Hepatocyte (in vitro differentiated cells): ENCODE measurements at regions not wholly inside any gene's neighbourhood (a gene's known extent, or its start where the extent isn't known, plus 50 kb on each side); places are given as distances from the start of the nearest gene placed in this dataset.

ENCODE experiments used
- DNase-seq: peaks from one replicate; pipeline ENCODE4 v3.0.0-alpha.2; 2016; ENCODE audit warnings: low spot score
- H2AFZ ChIP-seq: fragments of 200-600 bp; sonication (generic); 2 replicates; pipeline ENCODE4 v1.6.0; 2016; ENCODE audit warnings: antibody characterized with exemption, mild to moderate bottlenecking
- H3K27ac ChIP-seq: fragments of 200-600 bp; sonication (generic); 2 replicates; pipeline ENCODE4 v1.5.1; 2016; ENCODE audit warnings: mild to moderate bottlenecking
- H3K27me3 ChIP-seq: fragments of 200-600 bp; sonication (generic); 2 replicates; pipeline ENCODE4 v1.6.1; 2016
- H3K36me3 ChIP-seq: fragments of 200-600 bp; sonication (generic); replicated peaks from 2 replicates; pipeline ENCODE4 v1.5.1; 2016; ENCODE audit warnings: low read depth; ENCODE audit not compliant: insufficient read depth
- H3K4me1 ChIP-seq: fragments of 200-600 bp; sonication (generic); 2 replicates; pipeline ENCODE4 v1.5.1; 2016; ENCODE audit warnings: mild to moderate bottlenecking, moderate library complexity; ENCODE audit not compliant: insufficient read depth
- H3K4me2 ChIP-seq: fragments of 200-600 bp; sonication (generic); 2 replicates; pipeline ENCODE4 v1.6.0; 2016
- H3K4me3 ChIP-seq: fragments of 200-600 bp; sonication (generic); 2 replicates; pipeline ENCODE4 v1.5.1; 2016; ENCODE audit warnings: mild to moderate bottlenecking
- H3K79me2 ChIP-seq: fragments of 200-600 bp; sonication (generic); 2 replicates; pipeline ENCODE4 v1.6.0; 2017; ENCODE audit warnings: mild to moderate bottlenecking
- H3K9me2 ChIP-seq: fragments of 200-600 bp; sonication (generic); replicated peaks from 2 replicates; pipeline ENCODE4 v1.6.0; 2017; ENCODE audit warnings: mild to moderate bottlenecking; ENCODE audit not compliant: insufficient read depth
- H3K9me3 ChIP-seq: fragments of 200-600 bp; sonication (generic); 2 replicates; pipeline ENCODE4 v1.5.1; 2016; ENCODE audit warnings: low read depth, mild to moderate bottlenecking
- H4K20me1 ChIP-seq: fragments of 200-600 bp; sonication (generic); 2 replicates; pipeline ENCODE4 v1.6.0; 2016; ENCODE audit warnings: mild to moderate bottlenecking; ENCODE audit not compliant: insufficient read depth, poor library complexity, severe bottlenecking
- EZH2 ChIP-seq: fragments of 200-600 bp; sonication (generic); IDR thresholded peaks from 2 replicates; pipeline ENCODE4 v1.6.1; 2016; ENCODE audit warnings: antibody characterized with exemption, mild to moderate bottlenecking, borderline replicate concordance
- EZH2phosphoT487 ChIP-seq: fragments of 200-600 bp; sonication (generic); IDR thresholded peaks from one replicate; pipeline ENCODE4 v1.6.1; 2018; ENCODE audit warnings: antibody characterized with exemption, mild to moderate bottlenecking, low read depth, moderate library complexity; ENCODE audit not compliant: unreplicated experiment, severe bottlenecking
- WGBS: methylation state at CpG from one replicate; pipeline ENCODE4 v1.1.6; 2016; ENCODE audit warnings: low lambda C conversion rate; ENCODE audit errors: missing lambda C conversion rate; 5-methylcytosine and 5-hydroxymethylcytosine counted together
- TF ChIP-seq, protein P1 (sequence below): fragments of 200-600 bp; sonication (generic); IDR thresholded peaks from 2 replicates; pipeline ENCODE4 v1.5.1; 2016; ENCODE audit warnings: antibody characterized with exemption, mild to moderate bottlenecking; ENCODE audit not compliant: poor library complexity

DNA sequence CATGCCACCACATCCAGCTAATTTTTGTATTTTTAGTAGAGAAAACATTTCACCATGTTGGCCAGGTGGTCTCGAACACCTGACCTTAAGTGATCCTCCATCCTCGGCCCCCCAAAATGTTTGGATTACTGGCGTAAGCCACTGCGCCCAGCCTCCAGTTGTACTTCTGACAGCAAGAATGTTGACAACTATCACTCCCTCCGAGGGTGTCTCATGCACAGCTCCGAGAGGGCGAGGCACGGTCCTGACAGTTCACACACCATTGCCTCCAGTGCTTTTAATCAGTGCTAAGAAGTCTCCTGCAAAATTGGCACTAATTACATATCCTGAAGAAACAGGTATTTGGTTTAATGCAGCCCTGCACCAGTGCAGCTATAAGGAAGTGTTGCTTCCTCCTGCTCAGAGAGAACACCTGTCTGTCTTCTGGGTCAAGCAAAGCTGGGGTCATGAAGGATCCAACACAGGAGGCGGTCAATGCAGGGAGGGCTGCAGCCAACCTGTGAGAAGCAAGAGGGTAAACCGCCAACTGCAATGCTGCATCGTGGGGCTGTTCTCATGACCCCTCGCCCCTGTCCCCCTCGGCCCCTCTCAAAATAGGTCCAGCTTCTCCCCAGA lies 184.0 kb downstream of the MED10 start:
- no peak overlapping the region for H3K4me2 ChIP-seq
- H3K9me2 ChIP-seq, result no peaks in the 10 kb centered on the region
- H3K27ac ChIP-seq, result no peak overlapping the region
- no peaks in the 10 kb centered on the region for H4K20me1 ChIP-seq
- no peaks in the 10 kb centered on the region for H3K27me3 ChIP-seq
- H3K4me1 ChIP-seq, result peaks cover 3% of the 10 kb centered on the region
- TF ChIP-seq EZH2 (no peak), EZH2phosphoT487 (no peak)
- TF ChIP-seq, protein P1, sequence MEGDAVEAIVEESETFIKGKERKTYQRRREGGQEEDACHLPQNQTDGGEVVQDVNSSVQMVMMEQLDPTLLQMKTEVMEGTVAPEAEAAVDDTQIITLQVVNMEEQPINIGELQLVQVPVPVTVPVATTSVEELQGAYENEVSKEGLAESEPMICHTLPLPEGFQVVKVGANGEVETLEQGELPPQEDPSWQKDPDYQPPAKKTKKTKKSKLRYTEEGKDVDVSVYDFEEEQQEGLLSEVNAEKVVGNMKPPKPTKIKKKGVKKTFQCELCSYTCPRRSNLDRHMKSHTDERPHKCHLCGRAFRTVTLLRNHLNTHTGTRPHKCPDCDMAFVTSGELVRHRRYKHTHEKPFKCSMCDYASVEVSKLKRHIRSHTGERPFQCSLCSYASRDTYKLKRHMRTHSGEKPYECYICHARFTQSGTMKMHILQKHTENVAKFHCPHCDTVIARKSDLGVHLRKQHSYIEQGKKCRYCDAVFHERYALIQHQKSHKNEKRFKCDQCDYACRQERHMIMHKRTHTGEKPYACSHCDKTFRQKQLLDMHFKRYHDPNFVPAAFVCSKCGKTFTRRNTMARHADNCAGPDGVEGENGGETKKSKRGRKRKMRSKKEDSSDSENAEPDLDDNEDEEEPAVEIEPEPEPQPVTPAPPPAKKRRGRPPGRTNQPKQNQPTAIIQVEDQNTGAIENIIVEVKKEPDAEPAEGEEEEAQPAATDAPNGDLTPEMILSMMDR, result no peak
- WGBS, result 89% methylated on average over 12 of the region's 13 CpGs
- no peaks in the 10 kb centered on the region for H3K79me2 ChIP-seq
- no peaks in the 10 kb centered on the region for H3K9me3 ChIP-seq
- no peak for DNase-seq
- no peaks in the 10 kb centered on the region for H3K36me3 ChIP-seq
- no peak overlapping the region for H2AFZ ChIP-seq
- no peak overlapping the region for H3K4me3 ChIP-seq

DNA sequence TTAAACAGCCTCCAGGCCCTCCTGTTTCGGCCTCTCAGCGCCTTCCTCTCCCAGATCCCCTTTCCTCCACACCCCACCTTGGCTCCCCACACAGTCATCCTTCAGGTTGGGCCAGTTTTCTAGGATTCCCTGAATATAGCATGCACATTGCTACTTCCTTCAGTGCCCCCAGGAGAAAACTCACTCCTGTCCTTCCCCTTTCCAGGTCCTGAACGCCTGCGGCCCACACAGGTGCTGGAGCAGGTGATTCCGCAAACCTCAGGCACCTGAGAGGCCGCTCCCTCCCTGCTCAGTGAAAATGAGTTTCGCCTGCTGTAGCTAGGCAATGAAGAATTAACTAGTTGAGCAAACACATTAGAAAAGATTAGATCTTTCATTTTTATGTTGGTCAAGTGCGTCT lies 185.0 kb downstream of the MED10 start:
- H3K27ac ChIP-seq, result no peak overlapping the region
- DNase-seq, result peak; percentile 52
- no peak overlapping the region for H2AFZ ChIP-seq
- H3K36me3 ChIP-seq, result no peaks in the 10 kb centered on the region
- H3K79me2 ChIP-seq, result no peaks in the 10 kb centered on the region
- 48% methylated on average over 8 of the region's 8 CpGs for WGBS
- TF ChIP-seq EZH2phosphoT487, result no peak
- no peak for TF ChIP-seq EZH2
- no peaks in the 10 kb centered on the region for H3K27me3 ChIP-seq
- H3K4me3 ChIP-seq, result no peak overlapping the region
- no peak overlapping the region for H3K4me2 ChIP-seq
- H4K20me1 ChIP-seq, result no peaks in the 10 kb centered on the region
- peaks cover 3% of the 10 kb centered on the region for H3K4me1 ChIP-seq
- no peaks in the 10 kb centered on the region for H3K9me2 ChIP-seq
- no peaks in the 10 kb centered on the region for H3K9me3 ChIP-seq

DNA sequence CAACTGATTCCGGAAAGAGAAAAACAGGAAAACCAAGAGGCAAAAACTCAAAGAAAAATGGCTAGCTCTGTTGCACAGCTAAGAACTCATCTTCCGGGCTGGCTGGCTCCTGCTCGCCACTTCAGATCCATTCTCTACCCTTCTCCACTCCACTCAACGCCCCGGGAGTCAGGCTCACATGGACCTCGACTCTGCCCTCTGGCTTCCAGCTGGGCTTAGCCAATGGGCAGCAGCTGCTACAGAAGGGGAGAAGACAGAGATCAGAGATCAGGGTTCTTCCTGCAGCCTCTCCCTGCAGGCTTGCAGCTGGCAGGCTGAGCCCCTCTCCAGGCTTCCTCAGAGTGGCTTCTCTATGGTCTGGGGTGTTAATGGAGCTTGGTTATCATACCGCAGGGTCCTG lies 187.5 kb downstream of the MED10 start:
- peaks cover 3% of the 10 kb centered on the region for H3K4me1 ChIP-seq
- H4K20me1 ChIP-seq, result no peaks in the 10 kb centered on the region
- H3K9me2 ChIP-seq, result no peaks in the 10 kb centered on the region
- no peak overlapping the region for H3K4me3 ChIP-seq
- no peak overlapping the region for H3K4me2 ChIP-seq
- H3K79me2 ChIP-seq, result no peaks in the 10 kb centered on the region
- TF ChIP-seq, protein P1, result no peak
- no peak for TF ChIP-seq EZH2phosphoT487
- TF ChIP-seq EZH2, result no peak
- no peak for DNase-seq
- no peak overlapping the region for H2AFZ ChIP-seq
- H3K9me3 ChIP-seq, result no peaks in the 10 kb centered on the region
- WGBS, result 77% methylated on average over 7 of the region's 7 CpGs
- no peaks in the 10 kb centered on the region for H3K36me3 ChIP-seq
- no peak overlapping the region for H3K27ac ChIP-seq
- no peaks in the 10 kb centered on the region for H3K27me3 ChIP-seq

DNA sequence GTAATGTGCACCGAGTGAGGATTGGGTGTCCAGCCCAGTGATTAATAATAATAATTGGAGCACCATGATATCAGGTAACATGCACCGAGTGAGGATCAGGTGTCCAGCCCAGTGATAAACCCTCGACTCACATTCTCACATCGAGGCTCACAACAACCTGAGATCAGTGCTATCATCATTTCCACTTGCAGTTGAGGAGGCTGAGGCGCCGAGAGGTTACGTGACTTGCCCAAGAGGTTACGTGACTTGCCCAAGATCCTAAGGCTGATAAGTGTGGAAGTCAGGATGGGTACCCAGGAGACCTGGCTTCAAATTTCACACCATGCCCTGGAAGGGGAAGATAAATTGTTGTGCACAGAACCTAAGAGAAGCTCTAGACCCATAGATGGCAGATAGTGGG lies 189.4 kb downstream of the MED10 start:
- no peaks in the 10 kb centered on the region for H4K20me1 ChIP-seq
- H3K9me2 ChIP-seq, result no peaks in the 10 kb centered on the region
- H2AFZ ChIP-seq, result no peak overlapping the region
- no peak overlapping the region for H3K4me2 ChIP-seq
- no peaks in the 10 kb centered on the region for H3K4me1 ChIP-seq
- H3K9me3 ChIP-seq, result no peaks in the 10 kb centered on the region
- TF ChIP-seq, protein P1, result no peak
- TF ChIP-seq EZH2phosphoT487, result no peak
- TF ChIP-seq EZH2, result no peak
- no peak for DNase-seq
- H3K27ac ChIP-seq, result no peak overlapping the region
- no peak overlapping the region for H3K4me3 ChIP-seq
- no peaks in the 10 kb centered on the region for H3K79me2 ChIP-seq
- WGBS, result 89% methylated on average over 8 of the region's 8 CpGs
- no peaks in the 10 kb centered on the region for H3K36me3 ChIP-seq
- H3K27me3 ChIP-seq, result no peaks in the 10 kb centered on the region
